RPMI8226 (cell line): ENCODE measurements at regions not wholly inside any gene's neighbourhood (a gene's known extent, or its start where the extent isn't known, plus 50 kb on each side); places are given as distances from the start of the nearest gene placed in this dataset.

Experiments
- DNase-seq: peaks from one replicate; pipeline ENCODE4 v3.0.0-alpha.2; 2015

GRCh38 chr11:71307811-71308645 is 55.7 kb upstream of the SHANK2 start:
- no peak for DNase-seq

DNA sequence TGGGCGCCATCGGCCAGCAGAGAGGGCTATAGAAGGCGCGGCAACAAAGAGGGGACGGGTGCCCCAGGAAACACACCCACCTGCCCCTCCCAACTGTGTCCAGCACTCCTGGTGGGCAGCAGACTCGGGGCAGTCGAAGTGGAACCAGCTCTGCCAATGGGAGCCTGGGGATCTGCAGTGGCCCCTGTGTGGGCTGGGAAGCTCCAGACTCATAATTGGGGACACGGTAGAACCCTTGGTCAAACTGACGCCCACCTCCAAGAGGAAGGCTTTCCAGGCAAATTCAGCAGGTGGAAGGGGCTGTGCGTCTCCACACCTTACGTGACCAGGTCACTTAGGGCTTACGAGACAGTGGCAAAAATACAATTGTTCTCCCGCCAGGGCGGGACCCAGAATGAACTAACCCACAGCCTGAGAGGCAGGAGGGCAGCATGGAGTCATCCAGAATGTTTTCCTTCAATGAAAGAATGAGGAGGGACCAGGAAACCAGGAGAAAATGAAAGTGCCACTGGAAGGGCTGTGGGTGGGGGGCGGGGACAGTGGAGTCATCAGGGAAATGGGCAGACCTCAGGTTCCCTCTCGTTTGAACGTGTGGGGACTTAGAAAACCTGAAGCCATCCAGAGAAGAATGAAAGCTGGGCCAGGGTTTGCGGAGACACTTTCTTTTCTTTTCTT is 53.2 kb upstream of the SHANK2 start:
- DNase-seq: no peak

DNA sequence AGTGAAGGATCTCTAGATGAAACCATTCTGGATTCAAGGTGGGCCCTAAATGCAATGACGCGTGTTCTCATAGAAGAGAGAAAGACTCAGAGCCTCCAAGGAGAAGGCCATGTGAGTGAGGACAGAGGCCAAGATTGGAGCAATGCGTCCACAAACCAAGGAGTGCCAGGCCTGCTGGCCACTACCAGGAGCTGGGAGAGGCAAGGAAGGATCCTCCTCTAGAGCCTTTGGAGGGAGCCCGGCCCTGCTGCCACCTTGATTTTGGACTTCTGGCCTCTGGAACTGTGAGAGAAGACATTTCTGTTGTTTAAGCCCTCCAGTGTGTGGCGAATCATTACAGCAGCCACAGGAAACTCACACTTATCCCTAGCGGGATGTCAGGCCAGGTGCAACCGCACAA is 52.7 kb upstream of the SHANK2 start:
- DNase-seq: no peak

DNA sequence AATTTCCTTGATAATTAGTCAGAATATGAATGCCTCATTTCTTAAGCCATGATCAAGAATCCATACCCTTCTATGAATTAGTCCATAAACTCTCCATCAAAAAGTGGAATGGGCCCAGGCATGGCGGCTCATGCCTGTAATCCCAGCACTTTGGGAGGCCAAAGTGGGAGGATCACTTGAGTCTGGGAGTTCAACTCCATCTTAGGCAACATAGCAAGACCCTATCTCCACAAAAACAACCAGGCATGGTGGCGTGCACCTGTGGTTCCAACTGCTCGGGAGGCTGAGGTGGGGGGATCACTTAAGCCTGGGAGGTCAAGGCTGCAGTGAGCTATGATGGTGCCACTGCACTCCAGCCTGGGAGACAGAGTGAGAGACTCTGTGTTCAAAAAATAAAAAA is 52.1 kb upstream of the SHANK2 start:
- DNase-seq: no peak

DNA sequence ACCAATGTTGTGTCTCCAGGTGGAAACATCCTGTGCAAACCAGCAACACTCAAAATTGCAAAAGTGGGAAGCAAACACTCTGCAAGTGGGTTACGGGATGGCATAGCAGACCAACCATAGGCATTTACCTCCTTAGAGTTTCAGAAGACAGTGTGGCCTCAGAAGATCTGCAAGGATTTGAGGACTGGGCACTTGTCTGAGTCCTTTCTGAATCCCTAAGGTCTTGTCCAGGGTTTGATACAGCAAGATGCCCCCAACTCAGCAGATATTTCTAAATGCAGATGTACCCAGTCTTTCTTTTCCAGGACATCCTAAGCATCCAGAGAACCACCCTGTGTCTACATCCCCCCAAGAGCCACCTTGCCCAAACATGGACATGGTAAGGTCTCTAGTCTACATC is 51.7 kb upstream of the SHANK2 start:
- DNase-seq: no peak

GRCh38 chr11:71302911-71303310 is 50.5 kb upstream of the SHANK2 start:
- DNase-seq: peak; percentile 32

- DNase-seq: no peak
These were observed 50.1 kb upstream of the SHANK2 start for GRCh38 chr11:71302534-71302909.
